HG03039 (cell line): ENCODE measurements at regions not wholly inside any gene's neighbourhood (a gene's known extent, or its start where the extent isn't known, plus 50 kb on each side); places are given as distances from the start of the nearest gene placed in this dataset.
"Not testable (repeated sequence)": the region's sequence is repeated elsewhere in the genome, so short reads cannot be mapped to it uniquely, and the experiment has no call there.

Experiments
- ATAC-seq: cut with Tn5 transposase; IDR thresholded peaks from one replicate; pipeline ENCODE4 v1.9.1; 2021; ENCODE audit warnings: mild to moderate bottlenecking, moderate library complexity; ENCODE audit not compliant: unreplicated experiment

DNA sequence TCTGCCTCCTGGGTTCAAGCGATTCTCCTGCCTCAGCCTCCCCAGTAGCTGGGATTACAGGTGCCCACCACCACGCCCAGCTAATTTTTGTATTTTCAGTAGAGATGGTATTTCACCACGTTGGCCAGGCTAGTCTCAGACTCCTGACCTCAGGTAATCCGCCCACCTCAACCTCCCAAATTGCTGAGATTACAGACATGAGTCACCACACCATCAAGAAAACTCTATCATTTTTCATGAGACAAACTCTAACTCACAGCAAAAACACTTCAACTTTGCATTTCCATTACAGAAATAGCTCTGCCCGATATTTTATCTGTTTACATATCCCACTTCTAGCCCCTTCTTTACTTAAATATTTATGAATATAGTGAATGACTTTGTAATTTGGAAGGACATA is 561.1 kb downstream of the TMX3 start:
- ATAC-seq: not testable (repeated sequence)

DNA sequence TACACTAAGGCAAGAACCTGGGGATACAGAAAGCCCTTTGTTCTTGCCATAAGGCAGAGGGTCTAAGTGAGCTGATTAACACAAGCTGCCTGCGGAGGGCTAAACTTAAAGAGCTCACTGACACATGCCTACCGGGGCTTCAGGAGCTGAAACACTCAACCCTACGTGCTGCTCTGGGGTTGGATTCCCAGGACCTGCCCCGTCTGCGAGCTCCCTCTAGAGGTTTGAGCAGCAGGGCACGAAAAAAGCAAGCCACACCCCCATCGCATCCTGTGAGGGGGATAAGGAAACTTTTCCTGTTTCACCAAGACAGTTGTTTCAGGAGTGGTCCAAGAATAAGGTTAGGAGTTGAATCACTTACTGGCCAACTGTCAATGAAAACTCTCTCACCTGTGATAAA is 562.1 kb downstream of the TMX3 start:
- ATAC-seq: no peak

DNA sequence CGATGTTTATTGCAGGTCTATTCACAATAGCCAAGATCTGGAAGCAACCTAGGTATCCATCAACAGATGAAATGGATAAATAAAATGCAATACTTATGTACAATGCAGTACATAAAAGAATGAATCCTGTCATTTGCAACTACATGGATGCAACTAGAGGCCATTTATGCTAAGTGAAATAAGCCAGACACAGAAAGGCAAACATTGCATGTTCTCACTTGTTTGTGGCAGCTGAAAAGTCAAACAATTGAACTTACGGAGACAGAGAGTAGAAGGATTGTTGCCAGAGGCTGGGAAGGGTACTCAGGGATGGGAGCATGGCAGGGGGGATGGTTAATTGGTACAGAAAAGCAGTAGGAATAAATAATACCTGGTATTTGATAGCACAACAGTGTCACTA is 563.9 kb downstream of the TMX3 start:
- ATAC-seq: no peak

DNA sequence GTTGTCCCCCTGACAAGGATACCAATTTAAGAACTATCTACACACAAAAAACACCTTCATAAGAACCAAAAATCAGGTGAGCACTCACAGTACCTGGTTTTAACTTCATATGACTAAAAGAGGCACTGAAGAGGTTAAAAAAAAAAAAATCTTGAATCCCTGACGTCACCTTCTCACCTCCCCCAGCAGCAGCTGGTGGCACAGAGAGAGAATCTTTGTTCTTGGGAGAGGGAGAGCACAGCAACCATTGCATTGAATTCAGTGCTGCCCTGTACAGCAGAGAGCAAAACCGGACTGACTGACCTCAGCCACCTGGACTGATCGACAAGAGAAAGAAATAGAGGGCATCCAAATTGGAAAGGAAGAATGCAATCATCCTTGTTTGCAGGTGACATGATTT is 566.0 kb downstream of the TMX3 start:
- ATAC-seq: no peak

DNA sequence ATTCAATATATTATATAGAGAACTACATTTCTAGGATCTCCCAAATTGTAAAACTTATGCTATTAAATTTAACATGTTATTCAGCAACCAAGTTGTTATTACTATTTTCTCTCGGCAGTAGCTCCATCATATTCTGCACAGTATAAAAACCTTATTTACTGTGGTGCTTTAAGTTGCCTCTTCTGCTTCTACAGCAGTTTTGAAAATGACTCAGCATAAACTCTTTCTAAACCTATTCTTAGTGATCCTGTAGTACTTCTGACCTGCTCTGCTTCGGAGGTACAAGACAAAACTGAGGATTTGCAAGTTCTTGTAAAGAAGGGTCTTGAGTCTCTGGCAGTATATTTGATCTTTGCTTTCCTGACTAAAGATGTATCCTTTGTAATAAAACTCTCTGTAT is 567.2 kb downstream of the TMX3 start:
- ATAC-seq: no peak

DNA sequence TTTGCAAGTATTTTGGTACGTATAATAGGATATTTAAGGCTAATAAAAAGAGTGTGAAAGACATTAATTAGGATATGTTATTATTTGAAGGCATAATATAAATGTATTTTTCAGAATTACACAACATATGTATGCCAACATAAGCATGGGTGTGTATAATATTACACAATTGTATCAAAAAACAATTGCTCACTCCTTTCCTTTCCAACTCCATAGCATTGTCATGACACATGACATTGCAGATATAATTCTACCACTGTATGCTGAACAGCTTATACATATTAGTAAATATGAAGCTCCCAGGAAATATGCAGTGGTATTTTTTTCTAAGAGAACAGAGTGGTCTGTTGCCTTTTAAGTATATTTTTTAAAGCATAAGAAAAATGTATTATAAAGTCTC is 593.1 kb downstream of the TMX3 start:
- no peak for ATAC-seq

DNA sequence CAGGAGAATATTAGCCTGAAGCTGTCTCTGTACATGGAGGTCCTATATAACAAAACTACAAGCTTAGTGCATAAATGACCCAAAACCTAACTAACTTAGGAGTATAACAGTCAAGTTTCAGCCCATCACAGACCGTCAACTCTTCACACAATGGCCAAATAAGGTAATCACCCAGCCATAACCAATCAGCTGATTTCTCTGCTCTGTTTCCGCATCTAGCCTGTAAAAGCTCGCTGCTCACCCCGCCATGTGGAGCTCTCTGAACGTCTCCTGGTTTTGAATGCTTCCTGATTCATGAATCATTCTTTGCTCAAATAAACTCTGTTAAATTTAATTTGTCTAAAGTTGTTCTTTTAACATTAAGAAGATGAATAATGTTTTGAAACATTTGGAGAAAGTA is 593.6 kb downstream of the TMX3 start:
- ATAC-seq: no peak

DNA sequence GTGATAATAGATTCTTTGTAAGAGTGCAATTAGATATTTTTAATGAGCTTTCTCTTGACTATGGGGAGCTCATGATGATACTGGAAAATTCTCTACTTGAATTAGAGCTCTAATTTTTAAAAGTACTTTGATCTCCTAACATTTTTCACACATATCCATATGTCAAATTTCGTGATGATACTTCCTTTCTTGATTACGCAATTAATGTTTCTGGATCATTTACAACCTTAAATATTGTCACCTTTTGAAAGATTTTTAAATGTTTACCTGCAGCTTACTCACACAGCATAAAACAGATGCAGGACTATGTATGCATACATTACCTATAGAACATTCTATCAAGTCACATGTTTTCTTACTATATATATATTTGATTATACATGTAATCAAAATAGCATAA is 598.5 kb upstream of the DSEL start:
- no peak for ATAC-seq

DNA sequence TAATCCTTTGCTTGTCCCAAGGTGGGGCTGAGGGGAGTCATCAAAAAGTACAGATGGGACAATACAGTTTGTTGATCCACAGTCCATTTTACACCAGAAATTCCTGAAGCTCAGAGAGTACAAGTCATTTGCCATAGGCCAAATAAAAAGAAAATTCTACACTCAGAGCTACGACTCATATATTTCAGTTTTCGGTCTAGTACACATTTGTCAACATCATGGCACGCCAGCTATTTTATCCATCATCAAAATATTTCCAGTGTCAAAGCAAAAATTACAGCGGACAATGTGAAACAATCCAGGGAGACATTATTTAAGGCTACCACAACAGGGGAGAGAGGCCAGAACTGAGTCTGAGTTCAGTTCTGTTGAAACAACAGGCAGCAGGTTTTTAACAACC is 587.5 kb upstream of the DSEL start:
- no peak for ATAC-seq

DNA sequence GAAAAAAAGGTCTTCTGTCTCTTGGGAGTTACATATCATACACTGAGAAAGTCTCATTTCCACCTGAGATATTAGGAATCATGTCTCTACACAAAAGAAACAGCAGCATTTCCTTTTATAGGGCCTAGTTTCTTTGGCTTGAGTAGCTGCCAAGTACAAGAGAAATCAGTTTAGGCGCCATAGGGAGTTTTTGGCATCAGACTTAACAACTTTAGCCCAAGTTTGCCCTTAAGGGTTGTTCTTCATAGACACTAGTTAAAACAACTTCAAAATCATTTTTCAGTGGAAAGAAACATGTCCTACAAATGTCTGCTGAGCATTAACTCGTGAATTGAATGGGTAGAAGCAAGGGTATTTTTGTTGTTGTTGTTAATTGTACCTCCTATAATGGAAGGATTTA is 587.0 kb upstream of the DSEL start:
- no peak for ATAC-seq

DNA sequence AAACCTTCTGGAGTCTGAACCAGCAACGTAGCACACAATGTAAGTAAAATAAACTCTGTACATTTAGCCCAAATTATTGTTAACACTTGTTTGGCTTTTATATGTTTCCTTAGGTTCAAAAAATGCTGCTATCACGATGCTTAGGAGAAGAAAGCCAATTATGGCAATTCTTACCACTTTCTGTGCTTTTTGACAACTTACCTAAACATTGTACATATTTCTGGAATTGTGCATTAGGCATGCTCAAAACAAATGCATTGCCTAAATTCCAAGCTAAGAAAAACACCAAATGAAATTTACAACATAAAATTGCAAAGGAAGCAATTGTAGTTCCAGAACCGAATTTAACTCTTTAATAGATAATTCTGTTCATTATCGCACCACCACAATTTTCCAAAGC is 585.6 kb upstream of the DSEL start:
- ATAC-seq: no peak

DNA sequence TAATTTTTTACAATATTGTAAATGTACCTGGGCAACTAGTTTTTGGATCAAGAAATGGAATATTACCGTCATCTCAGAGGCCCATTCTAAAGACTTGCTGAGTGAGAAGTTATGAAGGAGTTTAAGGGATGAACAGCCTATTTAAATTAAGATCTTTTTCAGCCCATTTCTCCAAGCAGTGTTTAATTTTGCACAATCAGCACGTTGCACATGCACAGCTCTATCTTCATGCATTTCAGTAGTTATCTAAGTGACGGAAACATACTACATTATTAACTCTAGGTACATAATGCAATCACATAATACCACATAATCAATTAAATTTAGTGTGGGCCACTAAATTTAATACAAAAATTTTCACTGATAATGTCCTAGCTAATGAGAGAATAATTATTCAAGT is 582.1 kb upstream of the DSEL start:
- ATAC-seq: no peak

DNA sequence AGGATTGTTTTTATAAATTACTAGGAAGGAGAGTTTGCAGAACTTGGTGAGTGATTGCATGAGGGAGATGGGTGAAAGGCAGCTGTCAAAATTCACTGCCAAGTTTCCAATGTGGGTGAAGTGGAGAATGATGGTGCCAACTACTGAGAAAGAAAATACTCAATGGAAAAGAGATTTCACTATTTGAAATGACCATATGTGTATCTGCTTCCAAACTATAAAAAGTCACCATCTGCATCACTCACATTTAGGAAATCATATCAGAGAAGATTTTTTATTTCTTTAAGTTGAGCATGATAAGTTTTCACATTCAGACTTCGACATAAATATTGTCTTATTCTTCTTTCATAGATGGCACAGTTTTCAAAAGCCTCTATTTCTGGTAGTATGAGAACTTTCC is 570.0 kb upstream of the DSEL start:
- no peak for ATAC-seq

DNA sequence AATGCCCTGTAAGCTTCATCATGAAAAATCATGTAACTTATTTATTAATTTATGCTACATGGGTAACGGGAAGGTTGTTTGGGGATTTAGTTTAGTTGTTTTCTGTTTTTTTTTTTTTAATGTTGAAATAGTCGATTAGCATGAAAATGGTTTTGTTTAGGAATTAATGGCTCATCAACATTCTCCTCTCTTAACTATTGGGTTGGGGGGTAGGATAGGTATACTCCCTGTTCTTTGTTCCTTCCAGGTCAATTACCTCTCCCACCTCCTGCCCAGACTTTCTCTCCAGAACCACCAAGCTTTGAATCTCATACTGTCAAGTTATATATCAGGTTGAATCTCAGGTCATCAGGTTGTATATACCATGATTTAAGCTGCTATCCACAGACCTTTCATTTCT is 568.7 kb upstream of the DSEL start:
- ATAC-seq: no peak

DNA sequence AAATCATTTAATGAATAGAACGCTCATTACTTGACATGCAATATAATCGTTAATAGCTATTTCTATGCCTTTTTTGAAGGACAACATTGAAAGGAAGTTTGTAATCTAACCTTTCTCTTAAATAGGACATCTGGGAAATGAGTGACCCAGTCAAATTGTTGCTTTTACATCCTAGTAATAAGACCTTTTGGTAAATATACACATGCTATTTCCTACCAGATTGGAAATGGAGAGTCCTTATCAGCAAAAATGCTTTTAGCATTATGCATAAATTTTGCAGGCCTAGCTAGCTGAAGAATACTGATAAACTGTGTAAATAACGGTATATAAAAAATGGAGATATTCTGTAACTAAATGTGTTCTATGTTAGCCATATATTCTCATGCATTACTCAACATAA is 567.3 kb upstream of the DSEL start:
- ATAC-seq: no peak

DNA sequence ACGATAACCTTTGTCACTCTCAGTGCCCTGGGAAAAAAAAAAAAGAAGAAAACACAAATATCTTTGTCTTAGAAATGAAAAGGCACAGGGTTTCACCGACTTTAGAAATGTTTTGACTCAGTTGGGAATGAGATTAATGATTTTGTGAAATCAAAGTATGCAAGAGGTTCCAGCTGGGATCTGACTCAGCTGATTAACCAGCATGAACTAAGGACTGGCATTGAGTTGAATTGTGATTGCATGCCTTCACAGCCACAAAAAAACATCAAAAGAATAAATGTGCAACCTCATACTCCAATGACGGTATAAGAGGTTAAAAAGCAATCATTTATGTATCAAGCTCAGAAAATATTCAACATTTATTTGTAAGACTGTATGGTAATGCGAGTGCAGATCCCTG is 566.6 kb upstream of the DSEL start:
- ATAC-seq: no peak

DNA sequence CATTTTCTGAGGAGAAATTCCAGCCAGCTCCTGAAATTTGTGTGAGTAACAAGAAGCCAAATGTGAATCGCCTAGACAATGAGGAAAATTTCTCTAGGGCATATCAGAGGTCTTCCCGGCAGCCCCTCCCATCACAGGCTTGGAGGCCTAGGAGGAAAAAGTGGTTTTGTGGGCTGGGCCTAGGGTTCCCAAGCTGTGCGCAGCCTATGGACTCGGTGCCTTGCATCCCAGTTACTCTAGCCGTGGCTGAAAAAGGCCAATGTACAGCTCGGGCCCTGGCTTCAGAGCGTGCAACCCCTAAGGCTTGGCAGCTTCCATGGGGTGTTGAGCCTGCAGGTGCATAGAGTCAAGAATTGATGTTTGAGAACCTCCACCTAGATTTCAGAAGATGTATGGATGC is 556.2 kb upstream of the DSEL start:
- ATAC-seq: no peak

DNA sequence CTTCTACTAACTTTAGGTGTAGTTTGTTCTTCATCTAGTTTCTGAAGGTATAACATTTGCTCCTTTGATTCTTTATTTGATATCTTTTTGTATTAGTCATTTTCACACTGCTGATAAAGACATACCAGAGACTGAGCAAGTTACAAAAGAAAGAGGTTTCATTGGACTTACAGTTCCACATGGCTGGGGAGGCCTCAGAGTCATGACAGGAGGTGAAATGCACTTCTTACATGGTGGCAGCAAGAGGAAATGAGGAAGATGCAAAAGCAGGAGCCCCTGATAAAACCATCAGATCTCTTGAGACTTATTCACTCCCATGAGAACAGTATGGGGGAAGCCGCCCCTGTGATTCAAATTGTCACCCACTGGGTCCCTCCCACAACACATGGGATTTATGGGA is 544.4 kb upstream of the DSEL start:
- ATAC-seq: no peak

DNA sequence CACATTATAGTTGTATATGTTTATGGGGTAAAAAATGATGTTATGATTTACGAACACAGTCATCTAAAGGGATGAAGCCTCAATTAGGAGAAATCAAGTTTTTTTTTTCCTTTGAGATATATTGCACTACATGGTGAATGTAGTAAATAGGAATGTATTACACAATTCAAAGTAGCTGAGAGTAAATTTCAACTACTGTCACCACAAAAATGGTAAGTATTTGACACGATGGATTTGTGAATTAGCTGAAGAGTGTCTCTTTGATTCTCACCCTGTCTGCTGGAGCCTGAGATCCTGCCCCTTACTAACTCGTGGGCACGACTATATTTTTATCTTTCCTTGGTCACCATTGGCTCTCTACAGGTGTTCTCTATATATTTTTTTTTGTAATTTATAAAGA is 540.4 kb upstream of the DSEL start:
- no peak for ATAC-seq

DNA sequence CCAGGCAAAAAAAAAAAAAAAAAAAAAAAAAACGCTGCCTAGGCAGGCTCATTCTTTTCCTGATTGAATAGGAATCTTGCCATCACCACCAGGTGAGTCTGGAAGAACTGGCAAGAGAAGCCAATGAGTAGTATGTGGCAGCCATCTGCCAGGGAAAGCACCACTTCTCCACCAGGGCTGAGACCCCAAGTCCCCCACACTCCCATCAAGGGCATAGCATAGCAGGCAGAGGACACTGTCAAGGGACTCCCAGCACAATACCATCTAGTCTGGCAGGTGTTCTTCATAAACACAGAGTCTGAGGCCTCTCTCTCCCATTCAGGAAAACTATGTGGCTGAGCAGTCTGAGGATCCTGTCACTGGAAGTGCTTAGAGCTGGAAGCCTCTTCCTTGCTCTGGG is 538.1 kb upstream of the DSEL start:
- no peak for ATAC-seq

DNA sequence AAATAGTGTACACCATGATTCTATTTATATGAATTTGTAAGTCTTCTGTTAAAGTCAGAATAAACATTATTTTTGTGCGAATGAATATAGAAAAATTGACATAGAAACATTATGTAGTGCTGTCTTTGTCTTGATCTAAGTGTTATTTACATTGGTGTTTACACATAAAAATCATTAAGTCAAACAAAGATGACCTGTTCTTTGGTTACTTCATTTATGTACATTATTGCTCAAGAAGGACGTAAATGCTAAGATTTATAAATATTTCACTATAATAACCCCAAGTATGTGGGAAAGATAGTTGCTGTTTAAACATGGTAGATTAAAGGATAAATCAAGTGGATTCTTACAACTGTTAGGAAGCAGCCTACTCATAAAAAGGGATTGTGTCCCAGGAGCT is 536.8 kb upstream of the DSEL start:
- ATAC-seq: no peak

DNA sequence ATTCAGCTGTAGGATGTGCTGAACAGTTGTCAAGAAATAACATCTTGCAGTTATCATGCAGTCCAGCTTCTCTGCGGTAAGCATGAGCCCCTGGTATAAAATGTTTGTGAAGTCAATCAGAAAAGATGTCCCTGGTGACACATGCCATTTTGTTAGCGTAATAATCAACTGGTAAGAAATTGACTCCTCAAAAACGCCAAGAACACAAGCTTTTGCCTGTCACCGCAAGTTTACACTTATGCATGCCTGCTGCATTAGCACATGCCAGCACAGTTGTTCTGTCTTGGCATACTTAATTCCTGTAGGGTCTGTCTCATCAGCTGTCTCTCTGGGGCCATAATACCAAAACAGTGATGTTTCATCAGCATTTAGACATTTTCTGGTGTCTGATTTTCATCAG is 524.8 kb upstream of the DSEL start:
- no peak for ATAC-seq

DNA sequence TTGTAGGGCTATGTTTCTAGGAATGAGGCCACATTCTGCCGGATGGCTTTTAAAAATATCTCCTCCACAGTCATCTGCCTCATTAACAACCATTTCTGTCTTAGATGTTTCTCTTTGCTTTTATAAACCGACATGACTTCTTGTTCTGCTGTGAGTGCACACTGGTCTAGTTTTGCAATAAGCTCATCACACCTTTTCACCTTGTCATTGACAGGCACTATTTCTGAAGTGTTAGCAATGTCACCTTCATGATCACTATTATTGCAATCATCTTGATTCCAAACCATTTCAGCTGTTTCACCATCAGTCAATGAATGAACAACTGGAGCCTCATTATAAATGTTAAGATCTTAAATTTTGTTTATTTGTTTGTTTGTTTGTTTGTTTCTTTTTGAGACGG is 523.7 kb upstream of the DSEL start:
- no peak for ATAC-seq
